A549 (cell line): ENCODE measurements at regions not wholly inside any gene's neighbourhood (a gene's known extent, or its start where the extent isn't known, plus 50 kb on each side); places are given as distances from the start of the nearest gene placed in this dataset.
A peak's percentile ranks its signal among the peaks of the same experiment; 100 is the strongest.
"Not testable (repeated sequence)": the region's sequence is repeated elsewhere in the genome, so short reads cannot be mapped to it uniquely, and the experiment has no call there.

Experiments used
- ATAC-seq, 2 experiments: fragments of 200-7000 bp in 1 of 2; fragments of >200 bp in 1 of 2; cut with Nextera tagmentation in 1 of 2; cut with Tn5 transposase in 1 of 2; 3 replicates each; pipeline versions ENCODE4 v1.8.0 to v1.9.1; 2018 to 2020; ENCODE audit warnings: mild to moderate bottlenecking in 1 of 2, moderate library complexity in 1 of 2
- CTCF ChIA-PET: fragments of 300-600 bp; sonication (Branson Sonifier 250); formaldehyde crosslinking; extraction: SDS; loops from one replicate; lab custom pipeline; 2021; ENCODE audit warnings: antibody characterized with exemption, inconsistent platforms; lab: Yijun Ruan, JAX
- POLR2A ChIA-PET: fragments of 350-600 bp; formaldehyde crosslinking; extraction: SDS; loops from one replicate; lab custom pipeline; 2021; ENCODE audit warnings: antibody characterized with exemption, inconsistent platforms; lab: Yijun Ruan, JAX
- DNase-seq, 2 experiments: peaks; one replicate each; pipeline versions ENCODE4 v3.0.0 to v3.0.0-alpha.2; 2011 to 2016; ENCODE audit warnings: low read depth in 1 of 2, low spot score in 1 of 2
- FAIRE-seq: peaks from 2 replicates; lab custom pipeline; 2011; peaks lifted over from hg19 to GRCh38; lab: Jason Lieb, UNC
- H3K27ac ChIP-seq, 2 experiments: fragments of >200 bp; sonication (Bioruptor Twin); formaldehyde crosslinking; 3 replicates each; pipeline ENCODE4 v1.5.1; 2016 to 2017
- H3K4me1 ChIP-seq: fragments of >200 bp; sonication (Bioruptor Twin); formaldehyde crosslinking; 3 replicates; pipeline ENCODE4 v1.6.1; 2016
- H3K4me2 ChIP-seq: fragments of >200 bp; sonication (Bioruptor Twin); formaldehyde crosslinking; 3 replicates; pipeline ENCODE4 v1.6.1; 2016
- H3K4me3 ChIP-seq: fragments of >200 bp; sonication (Bioruptor Twin); formaldehyde crosslinking; 3 replicates; pipeline ENCODE4 v1.5.1; 2016
- H3K9me3 ChIP-seq: fragments of >200 bp; sonication (Bioruptor Twin); formaldehyde crosslinking; 3 replicates; pipeline ENCODE4 v1.6.1; 2016
- BHLHE40 ChIP-seq: IDR thresholded peaks from 2 replicates; pipeline ENCODE4 v1.6.1; 2012; ENCODE audit warnings: low read depth, low read length, inconsistent platforms
- CHD2 ChIP-seq: fragments of 150-350 bp; IDR thresholded peaks from 2 replicates; pipeline ENCODE4 v1.6.1; 2014; ENCODE audit warnings: low read length; ENCODE audit not compliant: partially characterized antibody
- CHD4 ChIP-seq: fragments of 200-600 bp; sonication (generic); IDR thresholded peaks from 2 replicates; pipeline ENCODE4 v1.6.1; 2016; ENCODE audit warnings: antibody characterized with exemption, mild to moderate bottlenecking, borderline replicate concordance
- CTCF ChIP-seq: fragments of >200 bp; sonication (Bioruptor Twin); formaldehyde crosslinking; IDR thresholded peaks from 3 replicates; pipeline ENCODE4 v1.5.1; 2016
- EHMT2 ChIP-seq: fragments of 200-600 bp; sonication (generic); IDR thresholded peaks from 2 replicates; pipeline ENCODE4 v1.6.1; 2016; ENCODE audit warnings: antibody characterized with exemption, low read depth, mild to moderate bottlenecking, moderate library complexity
- FOXS1 ChIP-seq: fragments of 250-450 bp; sonication (Bioruptor Pico); IDR thresholded peaks from 2 replicates; pipeline ENCODE4 v1.5.0; 2020; ENCODE audit warnings: mild to moderate bottlenecking, moderate library complexity
- HOXB13 ChIP-seq: fragments of 250-450 bp; sonication (Bioruptor Pico); IDR thresholded peaks from 2 replicates; pipeline ENCODE4 v1.5.0; 2020; ENCODE audit warnings: low read depth, mild to moderate bottlenecking, moderate library complexity
- JUN ChIP-seq, 2 experiments: fragments of >200 bp; sonication (Bioruptor Twin); formaldehyde crosslinking; IDR thresholded peaks; 2 replicates in 1 of 2; 3 replicates in 1 of 2; pipeline ENCODE4 v1.6.1; 2016 to 2017
- KDM5A ChIP-seq: fragments of 200-600 bp; sonication (generic); IDR thresholded peaks from 2 replicates; pipeline ENCODE4 v1.6.1; 2016; ENCODE audit warnings: antibody characterized with exemption, mild to moderate bottlenecking
- MAFK ChIP-seq: fragments of 450-650 bp; IDR thresholded peaks from 2 replicates; pipeline ENCODE4 v1.6.1; 2014; ENCODE audit not compliant: partially characterized antibody
- MYC ChIP-seq: IDR thresholded peaks from 2 replicates; pipeline ENCODE4 v1.6.1; 2012; ENCODE audit warnings: mild to moderate bottlenecking, inconsistent platforms, low read length, improper control_type of control experiment, borderline replicate concordance
- NFE2L2 ChIP-seq: fragments of 150-350 bp; conservative IDR thresholded peaks from 2 replicates; pipeline ENCODE4 v1.6.1; 2014; ENCODE audit warnings: low read length
- POLR2AphosphoS2 ChIP-seq: conservative IDR thresholded peaks from 2 replicates; pipeline ENCODE4 v1.6.1; 2012; ENCODE audit warnings: low read length, improper control_type of control experiment, inconsistent platforms
- RAD21 ChIP-seq, 2 experiments: fragments of >200 bp in 1 of 2; sonication (Bioruptor Twin) in 1 of 2; formaldehyde crosslinking in 1 of 2; IDR thresholded peaks in 1 of 2; conservative IDR thresholded peaks in 1 of 2; 2 replicates in 1 of 2; 3 replicates in 1 of 2; pipeline ENCODE4 v1.6.1; 2012 to 2018; ENCODE audit warnings: inconsistent platforms in 1 of 2
- RARB ChIP-seq: fragments of 250-450 bp; sonication (Bioruptor Pico); IDR thresholded peaks from 2 replicates; pipeline ENCODE4 v1.8.0; 2021; ENCODE audit warnings: mild to moderate bottlenecking, moderate library complexity
- RFX5 ChIP-seq: fragments of 450-650 bp; IDR thresholded peaks from 2 replicates; pipeline ENCODE4 v1.7.1; 2014; ENCODE audit warnings: antibody characterized with exemption, mild to moderate bottlenecking, moderate library complexity
- SMC3 ChIP-seq: fragments of >200 bp; sonication (Bioruptor Twin); formaldehyde crosslinking; IDR thresholded peaks from 3 replicates; pipeline ENCODE4 v1.6.1; 2018; ENCODE audit warnings: inconsistent platforms
- SREBF2 ChIP-seq: fragments of 450-650 bp; IDR thresholded peaks from 2 replicates; pipeline ENCODE4 v1.6.1; 2014; ENCODE audit warnings: mild to moderate bottlenecking, moderate library complexity
- TFCP2L1 ChIP-seq: fragments of 250-450 bp; sonication (Bioruptor Pico); IDR thresholded peaks from 2 replicates; pipeline ENCODE4 v1.5.0; 2021; ENCODE audit warnings: mild to moderate bottlenecking
- ZC3H11A ChIP-seq: fragments of 450-650 bp; IDR thresholded peaks from 2 replicates; pipeline ENCODE4 v1.6.1; 2014; ENCODE audit warnings: antibody characterized with exemption, mild to moderate bottlenecking
- WGBS: methylation state at CpG from one replicate; pipeline ENCODE4 v1.1.6; 2017; ENCODE audit errors: missing lambda C conversion rate; 5-methylcytosine and 5-hydroxymethylcytosine counted together
- TF ChIP-seq, protein P1 (sequence below): IDR thresholded peaks from 2 replicates; pipeline ENCODE4 v1.6.1; 2012; ENCODE audit warnings: low read depth, borderline replicate concordance

DNA sequence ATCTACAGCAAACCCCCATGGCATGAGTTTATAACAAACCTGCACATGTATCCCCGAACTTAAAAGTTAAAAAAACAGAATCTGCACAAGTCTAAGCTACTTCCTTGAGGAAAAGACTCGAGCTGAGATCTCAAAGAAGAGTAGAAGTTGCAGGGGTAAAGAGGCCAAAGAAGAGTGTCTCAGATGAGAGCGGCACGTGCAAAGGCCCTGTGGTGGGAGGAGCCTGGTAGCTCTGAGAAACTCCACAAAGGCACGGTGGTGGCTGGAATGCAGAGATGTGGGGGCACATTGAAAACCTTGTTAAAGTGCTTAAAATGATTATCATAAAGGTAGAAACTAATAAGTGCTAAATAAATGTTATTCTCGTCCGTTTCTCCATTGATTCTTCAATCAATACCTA is 103.2 kb upstream of the GRK3 start:
- Histone ChIP-seq H3K27ac (no peak overlapping the region), H3K4me2 (no peak overlapping the region), H3K4me3 (no peak overlapping the region), H3K9me3 (no peaks in the 10 kb centered on the region), H3K4me1 (no peaks in the 10 kb centered on the region)
- 76% methylated on average over 7 of the region's 7 CpGs for WGBS
- POLR2A ChIA-PET = no interaction called here
- ATAC-seq = no peak
- CTCF ChIA-PET = interaction anchor here (0.6 to 3.2 kb wide), 7 partner anchors 35 to 318 kb away, joined by 3 to 41 read pairs (median 3); no protein-coding TSS in a partner anchor
- no peak for FAIRE-seq
- no peak for DNase-seq
- TF ChIP-seq CHD4 = no peak
- no peak for TF ChIP-seq POLR2AphosphoS2
- no peak for TF ChIP-seq RARB (CRISPR knock-in tag)
- TF ChIP-seq EHMT2 = no peak

DNA sequence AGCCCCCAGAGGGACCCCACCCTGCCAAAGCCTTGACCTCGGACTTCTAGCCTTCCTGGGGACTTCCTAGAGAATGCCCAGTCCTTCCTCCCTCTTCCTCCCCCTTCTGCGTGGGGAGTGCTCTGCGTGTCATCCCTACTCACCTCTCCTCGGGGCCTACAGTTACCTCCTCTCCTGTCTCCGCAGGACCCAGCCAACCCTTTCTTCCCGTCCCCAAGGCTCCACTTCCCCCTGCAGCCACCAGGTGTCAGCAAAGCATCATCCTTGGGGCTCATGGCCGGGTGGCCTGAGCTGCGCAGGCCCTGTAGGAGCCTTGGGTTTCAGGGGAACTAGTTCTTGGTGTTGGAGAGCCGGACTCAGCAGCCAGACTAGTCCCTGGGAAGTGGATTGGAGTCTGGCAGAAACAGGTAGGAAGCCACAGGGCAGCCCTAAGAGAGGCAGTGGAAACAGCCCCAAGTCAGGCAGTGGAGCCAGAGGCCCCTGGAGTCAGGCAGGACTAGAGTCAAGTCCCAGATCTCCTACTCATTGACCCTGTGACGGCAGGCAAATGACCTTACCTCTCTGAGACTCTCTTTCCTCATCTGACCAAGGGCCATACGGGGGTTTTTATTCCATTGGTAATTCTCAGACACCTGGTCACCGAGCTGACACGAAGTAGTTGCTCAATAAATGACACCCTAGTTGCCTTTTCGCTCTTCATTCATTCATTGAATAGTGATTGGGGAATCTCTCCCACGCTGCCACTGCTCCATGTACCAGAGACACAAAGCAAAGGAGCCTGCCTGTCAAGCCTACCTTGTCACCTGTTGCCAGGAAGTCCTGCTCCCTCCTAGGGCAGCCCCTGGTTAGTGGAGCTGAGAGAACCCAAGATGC is 101.8 kb upstream of the GRK3 start:
- H3K4me2 ChIP-seq, H3K9me3 ChIP-seq, H3K4me3 ChIP-seq, H3K4me1 ChIP-seq, POLR2A ChIA-PET, FAIRE-seq, H3K27ac ChIP-seq: not testable (repeated sequence)
- 26% methylated on average over 11 of the region's 15 CpGs for WGBS
- DNase-seq (peak; percentile 68 to 69), ATAC-seq (peak; percentile 99 to 100)
- CTCF ChIA-PET = interaction anchor here (0.6 to 3.2 kb wide), 24 partner anchors 9 to 873 kb away, joined by 3 to 41 read pairs (median 4); no protein-coding TSS in a partner anchor
- TF ChIP-seq RAD21 (conservative IDR thresholded peaks at IDR 0.05 in 1 of 2, IDR thresholded peaks at IDR 0.05 in 1 of 2) (peak; percentile 90 to 93), CTCF (peak; percentile 69), SMC3 (peak; percentile 82)

- DNase-seq, H3K27ac ChIP-seq, FAIRE-seq, POLR2A ChIA-PET, ATAC-seq, H3K4me3 ChIP-seq, H3K9me3 ChIP-seq, H3K4me1 ChIP-seq, H3K4me2 ChIP-seq: not testable (repeated sequence)
- 22% methylated on average over 1 of the region's 8 CpGs for WGBS
- CTCF ChIA-PET = interaction anchor here (0.8 to 3.2 kb wide), 8 partner anchors 10 to 316 kb away, joined by 3 to 32 read pairs (median 5); no protein-coding TSS in a partner anchor
These were observed 101.2 kb upstream of the GRK3 start for GRCh38 chr22:25463347-25463628.

- POLR2A ChIA-PET = not testable (repeated sequence)
These were observed 100.1 kb upstream of the GRK3 start for GRCh38 chr22:25464326-25464725.

DNA sequence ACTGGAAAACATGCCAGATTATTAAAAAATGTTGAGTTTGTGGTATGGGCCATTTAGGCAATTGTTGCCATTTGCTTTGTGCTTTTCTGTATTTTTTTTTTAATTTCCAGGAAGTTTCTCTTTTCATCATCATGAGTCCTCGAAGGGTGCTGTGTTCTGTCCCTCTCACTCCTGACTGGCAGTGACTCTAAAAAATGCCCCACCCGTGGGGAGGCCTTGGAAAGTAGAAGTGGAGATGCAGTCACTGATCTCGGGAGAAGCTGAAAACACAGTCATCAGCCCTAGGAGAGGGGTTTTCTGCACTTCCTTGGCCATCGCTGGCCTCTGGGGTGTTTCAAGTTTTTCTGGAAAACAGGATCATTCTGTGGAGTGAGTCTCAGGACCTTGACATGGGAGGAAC is 98.5 kb upstream of the GRK3 start:
- 78% methylated on average over 3 of the region's 4 CpGs for WGBS

More at GRCh38 chr22:25464326-25464725, 100.1 kb upstream of the GRK3 start:
- 93% methylated on average over 8 of the region's 9 CpGs for WGBS
- H3K27ac ChIP-seq, DNase-seq, ATAC-seq, H3K9me3 ChIP-seq, H3K4me2 ChIP-seq, CTCF ChIA-PET, H3K4me3 ChIP-seq, H3K4me1 ChIP-seq, FAIRE-seq: not testable (repeated sequence)
- peak; percentile 57 for TF ChIP-seq MAFK

More for the DNA sequence above, 98.5 kb upstream of the GRK3 start:
- POLR2A ChIA-PET = no interaction called here
- H3K4me3 ChIP-seq = no peak overlapping the region
- FAIRE-seq (no peak), DNase-seq (no peak), ATAC-seq (no peak)
- H3K9me3 ChIP-seq = no peaks in the 10 kb centered on the region
- CTCF ChIA-PET = interaction anchor here (0.6 kb wide), 1 partner anchor 103 kb away, joined by 3 read pairs; no protein-coding TSS in a partner anchor
- H3K4me2 ChIP-seq = no peak overlapping the region
- no peak for TF ChIP-seq CHD2
- TF ChIP-seq SMC3 = no peak
- no peak for TF ChIP-seq SREBF2
- TF ChIP-seq RFX5 = no peak
- no peak for TF ChIP-seq CHD4
- no peak for TF ChIP-seq FOXS1 (CRISPR knock-in tag)
- no peak for TF ChIP-seq TFCP2L1 (CRISPR knock-in tag)
- no peak for TF ChIP-seq JUN (IDR thresholded peaks at IDR 0.05)
- TF ChIP-seq ZC3H11A = no peak
- TF ChIP-seq KDM5A = no peak
- TF ChIP-seq, protein P1, sequence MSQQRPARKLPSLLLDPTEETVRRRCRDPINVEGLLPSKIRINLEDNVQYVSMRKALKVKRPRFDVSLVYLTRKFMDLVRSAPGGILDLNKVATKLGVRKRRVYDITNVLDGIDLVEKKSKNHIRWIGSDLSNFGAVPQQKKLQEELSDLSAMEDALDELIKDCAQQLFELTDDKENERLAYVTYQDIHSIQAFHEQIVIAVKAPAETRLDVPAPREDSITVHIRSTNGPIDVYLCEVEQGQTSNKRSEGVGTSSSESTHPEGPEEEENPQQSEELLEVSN = no peak
- no peak for TF ChIP-seq NFE2L2
- TF ChIP-seq MYC = no peak
- no peak for TF ChIP-seq HOXB13 (CRISPR knock-in tag)
- TF ChIP-seq RAD21 (conservative IDR thresholded peaks at IDR 0.05 in 1 of 2, IDR thresholded peaks at IDR 0.05 in 1 of 2) = no peak
- TF ChIP-seq BHLHE40 = no peak
- H3K4me1 ChIP-seq = no peaks in the 10 kb centered on the region
- no peak overlapping the region for H3K27ac ChIP-seq
